ENCODE measurements at regions not wholly inside any gene's neighbourhood (a gene's known extent, or its start where the extent isn't known, plus 50 kb on each side); places are given as distances from the start of the nearest gene placed in this dataset.

- H3K27ac Mint-ChIP-seq = no peak overlapping the region
- POLR2A ChIA-PET = no interaction called here
Measured at GRCh38 chr11:15710580-15711275, 596.0 kb downstream of the INSC start.

GRCh38 chr11:15711311-15711710, 596.6 kb downstream of the INSC start:
- Mint-ChIP-seq H3K36me3 (ENCODE audit: low read depth) (no peaks in the 10 kb centered on the region), H3K4me1 (no peaks in the 10 kb centered on the region), H3K27me3 (no peaks in the 10 kb centered on the region), H3K9me3 (no peaks in the 10 kb centered on the region), H3K27ac (no peak overlapping the region), H3K4me3 (no peak overlapping the region)
- CTCF ChIA-PET = no interaction called here
- POLR2A ChIA-PET = no interaction called here
- no peak for DNase-seq

More at GRCh38 chr11:15710580-15711275, 596.0 kb downstream of the INSC start:
- no peaks in the 10 kb centered on the region for H3K36me3 Mint-ChIP-seq (ENCODE audit: low read depth)
- no peaks in the 10 kb centered on the region for H3K27me3 Mint-ChIP-seq
- H3K4me3 Mint-ChIP-seq = no peak overlapping the region
- H3K9me3 Mint-ChIP-seq = no peaks in the 10 kb centered on the region
- H3K4me1 Mint-ChIP-seq = no peaks in the 10 kb centered on the region
- CTCF ChIA-PET = no interaction called here
- DNase-seq = no peak

- H3K4me1 Mint-ChIP-seq = no peaks in the 10 kb centered on the region
- no peaks in the 10 kb centered on the region for H3K36me3 Mint-ChIP-seq (ENCODE audit: low read depth)
- no peaks in the 10 kb centered on the region for H3K9me3 Mint-ChIP-seq
- ChIA-PET POLR2A (no interaction called here), CTCF (no interaction called here)
- no peak overlapping the region for H3K27ac Mint-ChIP-seq
- H3K4me3 Mint-ChIP-seq = no peak overlapping the region
- H3K27me3 Mint-ChIP-seq = no peaks in the 10 kb centered on the region
- DNase-seq = no peak
Measured at GRCh38 chr11:15714641-15715399, 600.1 kb downstream of the INSC start.

GRCh38 chr11:15716550-15716949, 601.8 kb downstream of the INSC start:
- Mint-ChIP-seq H3K27ac (no peak overlapping the region), H3K9me3 (no peaks in the 10 kb centered on the region), H3K4me1 (no peaks in the 10 kb centered on the region), H3K36me3 (ENCODE audit: low read depth) (no peaks in the 10 kb centered on the region), H3K4me3 (no peak overlapping the region), H3K27me3 (no peaks in the 10 kb centered on the region)
- ChIA-PET POLR2A (no interaction called here), CTCF (no interaction called here)
- DNase-seq = no peak

- no peaks in the 10 kb centered on the region for H3K36me3 Mint-ChIP-seq (ENCODE audit: low read depth)
- ChIA-PET POLR2A (no interaction called here), CTCF (interaction anchor here (0.6 to 0.9 kb wide), 2 partner anchors 26 to 544 kb away, joined by 3 read pairs; no protein-coding TSS in a partner anchor)
- H3K27me3 Mint-ChIP-seq = no peaks in the 10 kb centered on the region
- no peaks in the 10 kb centered on the region for H3K4me1 Mint-ChIP-seq
- H3K9me3 Mint-ChIP-seq = no peaks in the 10 kb centered on the region
- no peak overlapping the region for H3K27ac Mint-ChIP-seq
- no peak for DNase-seq
- no peak overlapping the region for H3K4me3 Mint-ChIP-seq
Measured at GRCh38 chr11:15720460-15720859, 605.7 kb downstream of the INSC start.

GRCh38 chr11:15723966-15724365, 609.2 kb downstream of the INSC start:
- H3K27me3 Mint-ChIP-seq = no peaks in the 10 kb centered on the region
- CTCF ChIA-PET = interaction anchor here (1.5 kb wide), 1 partner anchor 10 kb away, joined by 3 read pairs; no protein-coding TSS in a partner anchor
- POLR2A ChIA-PET = no interaction called here

GRCh38 chr11:15724601-15725000, 609.9 kb downstream of the INSC start:
- ChIA-PET CTCF (no interaction called here), POLR2A (no interaction called here)
- no peaks in the 10 kb centered on the region for H3K36me3 Mint-ChIP-seq (ENCODE audit: low read depth)
- no peaks in the 10 kb centered on the region for H3K9me3 Mint-ChIP-seq
- H3K27me3 Mint-ChIP-seq = no peaks in the 10 kb centered on the region
- DNase-seq = no peak
- no peak overlapping the region for H3K4me3 Mint-ChIP-seq
- no peaks in the 10 kb centered on the region for H3K4me1 Mint-ChIP-seq
- no peak overlapping the region for H3K27ac Mint-ChIP-seq

More at GRCh38 chr11:15723966-15724365, 609.2 kb downstream of the INSC start:
- Mint-ChIP-seq H3K4me1 (no peaks in the 10 kb centered on the region), H3K27ac (no peak overlapping the region), H3K4me3 (no peak overlapping the region), H3K36me3 (ENCODE audit: low read depth) (no peaks in the 10 kb centered on the region), H3K9me3 (no peaks in the 10 kb centered on the region)
- DNase-seq = no peak

GRCh38 chr11:15725246-15725645, 610.5 kb downstream of the INSC start:
- H3K27ac Mint-ChIP-seq = no peak overlapping the region
- H3K4me3 Mint-ChIP-seq = no peak overlapping the region
- no peak for DNase-seq
- H3K36me3 Mint-ChIP-seq (ENCODE audit: low read depth) = no peaks in the 10 kb centered on the region
- ChIA-PET CTCF (no interaction called here), POLR2A (no interaction called here)
- no peaks in the 10 kb centered on the region for H3K4me1 Mint-ChIP-seq
- no peaks in the 10 kb centered on the region for H3K27me3 Mint-ChIP-seq
- H3K9me3 Mint-ChIP-seq = no peaks in the 10 kb centered on the region

GRCh38 chr11:15726221-15726746, 611.6 kb downstream of the INSC start:
- Mint-ChIP-seq H3K4me1 (no peaks in the 10 kb centered on the region), H3K4me3 (no peak overlapping the region), H3K9me3 (no peaks in the 10 kb centered on the region), H3K27ac (no peak overlapping the region), H3K27me3 (no peaks in the 10 kb centered on the region), H3K36me3 (ENCODE audit: low read depth) (no peaks in the 10 kb centered on the region)
- POLR2A ChIA-PET = no interaction called here
- no peak for DNase-seq
- CTCF ChIA-PET = no interaction called here

GRCh38 chr11:15726893-15727519, 612.3 kb downstream of the INSC start:
- Mint-ChIP-seq H3K4me3 (no peak overlapping the region), H3K36me3 (ENCODE audit: low read depth) (no peaks in the 10 kb centered on the region), H3K27me3 (no peaks in the 10 kb centered on the region), H3K9me3 (no peaks in the 10 kb centered on the region), H3K4me1 (no peaks in the 10 kb centered on the region), H3K27ac (no peak overlapping the region)
- ChIA-PET POLR2A (interaction anchor here (0.7 kb wide), 1 partner anchor 275 kb away, joined by 3 read pairs; no protein-coding TSS in a partner anchor), CTCF (no interaction called here)
- no peak for DNase-seq

GRCh38 chr11:15727520-15727914, 612.8 kb downstream of the INSC start:
- Mint-ChIP-seq H3K27me3 (no peaks in the 10 kb centered on the region), H3K36me3 (ENCODE audit: low read depth) (no peaks in the 10 kb centered on the region), H3K4me1 (no peaks in the 10 kb centered on the region), H3K4me3 (no peak overlapping the region), H3K9me3 (no peaks in the 10 kb centered on the region), H3K27ac (no peak overlapping the region)
- DNase-seq = no peak
- ChIA-PET POLR2A (interaction anchor here (0.7 kb wide), 1 partner anchor 275 kb away, joined by 3 read pairs; no protein-coding TSS in a partner anchor), CTCF (no interaction called here)

- DNase-seq = no peak
- POLR2A ChIA-PET = no interaction called here
- no peaks in the 10 kb centered on the region for H3K4me1 Mint-ChIP-seq
- no peaks in the 10 kb centered on the region for H3K27me3 Mint-ChIP-seq
- CTCF ChIA-PET = no interaction called here
- H3K4me3 Mint-ChIP-seq = no peak overlapping the region
- no peaks in the 10 kb centered on the region for H3K36me3 Mint-ChIP-seq (ENCODE audit: low read depth)
- no peak overlapping the region for H3K27ac Mint-ChIP-seq
- H3K9me3 Mint-ChIP-seq = no peaks in the 10 kb centered on the region
Measured at GRCh38 chr11:15728207-15728606, 613.5 kb downstream of the INSC start.

GRCh38 chr11:15730263-15730994, 615.7 kb downstream of the INSC start:
- no peak overlapping the region for H3K27ac Mint-ChIP-seq
- no peak for DNase-seq
- H3K27me3 Mint-ChIP-seq = no peaks in the 10 kb centered on the region
- ChIA-PET POLR2A (no interaction called here), CTCF (no interaction called here)
- H3K4me1 Mint-ChIP-seq = no peaks in the 10 kb centered on the region
- no peaks in the 10 kb centered on the region for H3K36me3 Mint-ChIP-seq (ENCODE audit: low read depth)
- H3K9me3 Mint-ChIP-seq = no peaks in the 10 kb centered on the region
- H3K4me3 Mint-ChIP-seq = no peak overlapping the region

Measured in activated CD4-positive, alpha-beta T cell treated with anti-CD3 and anti-CD28 coated beads, Interleukin-2, amount 10 ng/mL, durations not matched to agents 7 days and 5 days (primary cell).